Liver (tissue), 3 donors: ENCODE measurements at regions not wholly inside any gene's neighbourhood (a gene's known extent, or its start where the extent isn't known, plus 50 kb on each side); places are given as distances from the start of the nearest gene placed in this dataset.

ENCODE experiments used
- ATF3 ChIP-seq: IDR thresholded peaks from 2 replicates; pipeline ENCODE4 v1.6.1; 2016; ENCODE audit warnings: antibody characterized with exemption
- GABPA ChIP-seq, 2 donors: IDR thresholded peaks in 1 of 2; conservative IDR thresholded peaks in 1 of 2; 2 replicates each; pipeline ENCODE4 v1.6.1; 2016; ENCODE audit warnings: antibody characterized with exemption in 2 of 2, mild to moderate bottlenecking in 1 of 2, moderate library complexity in 1 of 2
- MAX ChIP-seq: IDR thresholded peaks from 2 replicates; pipeline ENCODE4 v1.6.1; 2016; ENCODE audit warnings: antibody characterized with exemption
- REST ChIP-seq: IDR thresholded peaks from 2 replicates; pipeline ENCODE4 v1.6.1; 2016; ENCODE audit warnings: antibody characterized with exemption, mild to moderate bottlenecking
- TAF1 ChIP-seq: conservative IDR thresholded peaks from 2 replicates; pipeline ENCODE4 v1.6.1; 2016; ENCODE audit warnings: antibody characterized with exemption, mild to moderate bottlenecking
- YY1 ChIP-seq: IDR thresholded peaks from 2 replicates; pipeline ENCODE4 v1.6.1; 2016; ENCODE audit warnings: antibody characterized with exemption, mild to moderate bottlenecking
- TF ChIP-seq, protein P1 (sequence below): fragments of 150-350 bp; IDR thresholded peaks from 2 replicates; pipeline ENCODE4 v1.5.1; 2017; ENCODE audit warnings: improper control_type of control experiment, low read depth, low read length; ENCODE audit not compliant: missing input control
- donor health status: healthy.
- donor health status: healthy.

- TF ChIP-seq GABPA (IDR thresholded peaks at IDR 0.05 in 1 of 2, conservative IDR thresholded peaks at IDR 0.05 in 1 of 2) (no peak), MAX (no peak), TAF1 (no peak), YY1 (no peak), ATF3 (no peak), REST (no peak)
- TF ChIP-seq, protein P1, sequence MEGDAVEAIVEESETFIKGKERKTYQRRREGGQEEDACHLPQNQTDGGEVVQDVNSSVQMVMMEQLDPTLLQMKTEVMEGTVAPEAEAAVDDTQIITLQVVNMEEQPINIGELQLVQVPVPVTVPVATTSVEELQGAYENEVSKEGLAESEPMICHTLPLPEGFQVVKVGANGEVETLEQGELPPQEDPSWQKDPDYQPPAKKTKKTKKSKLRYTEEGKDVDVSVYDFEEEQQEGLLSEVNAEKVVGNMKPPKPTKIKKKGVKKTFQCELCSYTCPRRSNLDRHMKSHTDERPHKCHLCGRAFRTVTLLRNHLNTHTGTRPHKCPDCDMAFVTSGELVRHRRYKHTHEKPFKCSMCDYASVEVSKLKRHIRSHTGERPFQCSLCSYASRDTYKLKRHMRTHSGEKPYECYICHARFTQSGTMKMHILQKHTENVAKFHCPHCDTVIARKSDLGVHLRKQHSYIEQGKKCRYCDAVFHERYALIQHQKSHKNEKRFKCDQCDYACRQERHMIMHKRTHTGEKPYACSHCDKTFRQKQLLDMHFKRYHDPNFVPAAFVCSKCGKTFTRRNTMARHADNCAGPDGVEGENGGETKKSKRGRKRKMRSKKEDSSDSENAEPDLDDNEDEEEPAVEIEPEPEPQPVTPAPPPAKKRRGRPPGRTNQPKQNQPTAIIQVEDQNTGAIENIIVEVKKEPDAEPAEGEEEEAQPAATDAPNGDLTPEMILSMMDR, result no peak
Observed at GRCh38 chr21:28790335-28790734, 202.3 kb downstream of the LTN1 start.
